Body of pancreas (tissue), 4 donors: ENCODE measurements at regions not wholly inside any gene's neighbourhood (a gene's known extent, or its start where the extent isn't known, plus 50 kb on each side); places are given as distances from the start of the nearest gene placed in this dataset.

Experiments
- ATAC-seq: fragments of 150-250 bp; one replicate; pipeline ENCODE4 v1.9.1; 2016
- DNase-seq, 4 donors: peaks; one replicate each; pipeline ENCODE4 v3.0.0-alpha.2; 2019
- H3K27ac ChIP-seq, 4 donors: fragments of 200-600 bp; sonication (generic); 1 replicate in 3 of 4; 2 replicates in 1 of 4; pipeline versions ENCODE4 v1.5.1 to v1.6.1; 2016 to 2019; ENCODE audit warnings: mild to moderate bottlenecking in 1 of 4, mixed read lengths in 1 of 4, moderate library complexity in 1 of 4
- H3K27me3 ChIP-seq, 2 donors: fragments of 200-600 bp; sonication (generic); one replicate each; pipeline ENCODE4 v1.6.0; 2016; ENCODE audit warnings: mild to moderate bottlenecking in 1 of 2
- H3K36me3 ChIP-seq, 2 donors: fragments of 200-600 bp; sonication (generic); replicated peaks in 1 of 2; 2 replicates each; pipeline ENCODE4 v1.5.1; 2016; ENCODE audit warnings: low read depth in 2 of 2; ENCODE audit not compliant: insufficient read depth in 1 of 2
- H3K4me1 ChIP-seq: fragments of 200-600 bp; sonication (generic); one replicate; pipeline ENCODE4 v1.6.0; 2016
- H3K4me3 ChIP-seq, 2 donors: fragments of 200-600 bp; sonication (generic); 1 replicate in 1 of 2; 2 replicates in 1 of 2; pipeline ENCODE4 v1.5.1; 2016 to 2019
- H3K9me3 ChIP-seq, 3 donors: fragments of 200-600 bp; sonication (generic); 1 replicate in 2 of 3; 2 replicates in 1 of 3; pipeline ENCODE4 v1.5.1; 2016
- POLR2A ChIP-seq, 3 donors: fragments of 450-650 bp; IDR thresholded peaks; one replicate each; pipeline ENCODE4 v1.6.1; 2016; ENCODE audit warnings: antibody characterized with exemption in 3 of 3, mild to moderate bottlenecking in 2 of 3
- WGBS, 2 donors: methylation state at CpG; one replicate each; pipeline ENCODE4 v1.1.5; 2017; 5-methylcytosine and 5-hydroxymethylcytosine counted together
- intact Hi-C: fragments of 100-400 bp; cut with DNase I; formaldehyde crosslinking; loops from one replicate; pipeline ENCODE4 v1.15.1; 2023
- TF ChIP-seq, protein P1 (sequence below), 7 experiments: fragments of 450-650 bp in 4 of 7; fragments of 200-600 bp in 3 of 7; sonication (generic) in 3 of 7; IDR thresholded peaks; one replicate each; pipeline ENCODE4 v1.5.1; 2016 to 2019; ENCODE audit warnings: antibody characterized with exemption in 7 of 7

DNA sequence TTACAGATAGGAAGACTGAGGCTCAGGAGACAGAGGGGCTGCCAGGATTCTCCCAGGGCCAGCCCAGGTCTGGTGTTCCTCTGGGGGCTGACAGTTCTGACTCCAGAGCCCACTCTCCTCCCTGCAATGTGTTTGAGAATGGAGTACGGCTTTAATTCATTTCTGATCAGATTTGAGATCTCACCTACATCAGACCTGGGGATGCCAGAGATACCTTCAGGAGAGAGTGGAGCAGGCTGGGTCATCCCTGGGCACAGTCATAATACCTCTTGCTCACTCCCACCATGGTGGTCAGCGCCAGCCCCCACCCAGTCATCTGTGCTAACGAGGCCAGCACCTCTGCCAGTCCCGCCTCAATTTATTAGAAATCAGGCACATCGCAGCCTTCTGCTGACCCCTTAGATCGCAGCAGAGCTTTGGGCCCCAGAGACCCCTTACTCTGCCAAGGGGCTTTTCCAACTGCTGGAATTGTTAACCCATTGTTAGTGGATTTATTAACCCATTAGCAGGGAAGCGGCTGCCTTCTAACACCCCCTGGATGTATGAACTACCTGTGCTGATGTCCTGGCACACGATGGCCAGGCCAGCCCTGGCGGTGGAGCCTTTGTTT lies 352.1 kb downstream of the MATN1 start:
- DNase-seq, result no peak
- 81 to 88% methylated on average over 9 of the region's 9 CpGs for WGBS, 2 donors

DNA sequence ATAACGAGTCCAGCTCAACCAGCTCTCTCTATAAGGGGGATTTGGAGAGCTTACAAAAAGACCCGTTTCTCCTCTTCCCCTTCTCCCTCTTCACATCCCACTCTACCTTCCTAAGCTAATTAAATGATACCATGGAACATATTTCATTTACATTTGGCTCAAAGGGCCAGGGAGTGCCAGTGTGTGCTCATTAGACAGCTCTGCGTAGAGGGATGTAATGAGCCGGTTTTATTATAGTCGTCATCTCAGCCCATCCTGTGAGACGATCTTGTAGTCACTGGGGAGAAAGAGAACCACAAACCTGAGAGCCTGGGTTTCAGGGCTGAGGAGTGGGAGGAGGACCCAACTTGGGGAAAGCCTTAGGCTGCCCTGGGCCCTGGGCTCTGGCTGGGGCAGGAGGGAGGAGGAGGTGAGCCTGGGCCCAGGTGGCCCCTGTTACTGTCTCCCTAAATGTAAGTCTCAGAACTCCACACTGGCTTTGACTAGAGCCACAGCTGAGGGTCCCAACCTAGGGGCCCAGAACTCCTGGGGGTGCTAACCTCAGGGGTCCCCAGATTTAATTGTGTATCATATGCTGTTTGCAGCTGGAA lies 354.6 kb downstream of the MATN1 start:
- Histone ChIP-seq H3K4me1 (no peaks in the 10 kb centered on the region), H3K9me3 (no peaks in the 10 kb centered on the region), H3K27me3 (no peaks in the 10 kb centered on the region), H3K4me3 (no peak overlapping the region), H3K36me3 (no peaks in the 10 kb centered on the region), H3K27ac (no peak overlapping the region)
- ATAC-seq, result no peak
- no peak for TF ChIP-seq POLR2A (IDR thresholded peaks at IDR 0.05)
- TF ChIP-seq, protein P1, sequence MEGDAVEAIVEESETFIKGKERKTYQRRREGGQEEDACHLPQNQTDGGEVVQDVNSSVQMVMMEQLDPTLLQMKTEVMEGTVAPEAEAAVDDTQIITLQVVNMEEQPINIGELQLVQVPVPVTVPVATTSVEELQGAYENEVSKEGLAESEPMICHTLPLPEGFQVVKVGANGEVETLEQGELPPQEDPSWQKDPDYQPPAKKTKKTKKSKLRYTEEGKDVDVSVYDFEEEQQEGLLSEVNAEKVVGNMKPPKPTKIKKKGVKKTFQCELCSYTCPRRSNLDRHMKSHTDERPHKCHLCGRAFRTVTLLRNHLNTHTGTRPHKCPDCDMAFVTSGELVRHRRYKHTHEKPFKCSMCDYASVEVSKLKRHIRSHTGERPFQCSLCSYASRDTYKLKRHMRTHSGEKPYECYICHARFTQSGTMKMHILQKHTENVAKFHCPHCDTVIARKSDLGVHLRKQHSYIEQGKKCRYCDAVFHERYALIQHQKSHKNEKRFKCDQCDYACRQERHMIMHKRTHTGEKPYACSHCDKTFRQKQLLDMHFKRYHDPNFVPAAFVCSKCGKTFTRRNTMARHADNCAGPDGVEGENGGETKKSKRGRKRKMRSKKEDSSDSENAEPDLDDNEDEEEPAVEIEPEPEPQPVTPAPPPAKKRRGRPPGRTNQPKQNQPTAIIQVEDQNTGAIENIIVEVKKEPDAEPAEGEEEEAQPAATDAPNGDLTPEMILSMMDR (IDR thresholded peaks at IDR 0.05), result no peak
- intact Hi-C loops, result no loop called here
- 57 to 66% methylated on average over 6 of the region's 6 CpGs for WGBS, 2 donors
- no peak for DNase-seq

More for the DNA sequence above, 352.1 kb downstream of the MATN1 start:
- TF ChIP-seq, protein P1 (IDR thresholded peaks at IDR 0.05), result no peak
- no peak for TF ChIP-seq POLR2A (IDR thresholded peaks at IDR 0.05)
- H3K4me1 ChIP-seq, result no peaks in the 10 kb centered on the region
- no peaks in the 10 kb centered on the region for H3K27me3 ChIP-seq
- H3K9me3 ChIP-seq, result no peaks in the 10 kb centered on the region
- H3K36me3 ChIP-seq, result no peaks in the 10 kb centered on the region
- no peak overlapping the region for H3K27ac ChIP-seq
- no peak for ATAC-seq
- intact Hi-C loops, result no loop called here
- H3K4me3 ChIP-seq, result no peak overlapping the region

DNA sequence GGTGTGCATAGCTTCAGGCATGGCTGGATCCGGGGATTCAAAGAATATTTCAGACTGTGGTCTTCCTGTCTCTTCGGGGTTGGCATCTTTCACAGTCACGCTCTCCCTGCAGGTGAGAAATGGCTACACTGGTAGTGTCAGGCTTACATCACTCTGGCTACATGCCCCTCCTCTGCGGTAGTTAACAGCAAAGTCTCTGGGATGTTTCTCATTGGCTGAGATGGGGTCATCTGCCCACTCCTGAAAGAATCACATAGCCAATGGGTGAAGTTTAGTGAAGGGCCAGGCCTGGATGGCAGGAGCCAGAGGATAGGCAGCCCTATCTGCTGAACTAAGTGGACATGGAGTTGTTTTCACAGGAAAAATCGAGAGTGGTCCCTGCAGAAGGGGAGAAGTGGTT lies 356.5 kb downstream of the MATN1 start:
- no peak for ATAC-seq
- H3K9me3 ChIP-seq, result no peaks in the 10 kb centered on the region
- no peaks in the 10 kb centered on the region for H3K4me1 ChIP-seq
- intact Hi-C loops, result no loop called here
- 48 to 52% methylated on average over 5 of the region's 5 CpGs for WGBS, 2 donors
- no peaks in the 10 kb centered on the region for H3K27me3 ChIP-seq
- H3K27ac ChIP-seq, result no peak overlapping the region
- H3K4me3 ChIP-seq, result no peak overlapping the region
- DNase-seq, result no peak
- TF ChIP-seq, protein P1 (IDR thresholded peaks at IDR 0.05), result no peak
- TF ChIP-seq POLR2A (IDR thresholded peaks at IDR 0.05), result no peak
- no peaks in the 10 kb centered on the region for H3K36me3 ChIP-seq

DNA sequence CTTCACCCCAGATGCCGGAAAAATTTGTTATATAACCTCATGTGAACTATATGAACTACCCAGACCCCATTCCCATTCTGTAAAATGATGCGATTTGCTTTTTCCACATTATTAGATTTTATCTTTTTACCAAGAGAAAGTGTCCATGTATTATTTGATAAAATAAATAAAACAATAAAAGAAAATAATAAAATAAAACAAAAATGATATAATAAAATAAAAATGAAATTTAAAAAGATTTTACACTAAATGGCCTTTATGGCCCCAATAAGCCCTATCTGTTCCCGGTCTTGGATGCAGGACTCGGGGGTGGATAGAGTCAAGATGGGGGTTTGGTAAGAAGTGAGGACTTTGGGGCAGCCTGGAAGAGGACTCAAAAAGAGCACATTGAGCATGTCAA lies 357.2 kb downstream of the MATN1 start:
- no peak overlapping the region for H3K4me3 ChIP-seq
- ATAC-seq (no peak), DNase-seq (no peak)
- TF ChIP-seq, protein P1 (IDR thresholded peaks at IDR 0.05), result no peak
- TF ChIP-seq POLR2A (IDR thresholded peaks at IDR 0.05), result no peak
- H3K36me3 ChIP-seq, result no peaks in the 10 kb centered on the region
- intact Hi-C loops, result no loop called here
- H3K4me1 ChIP-seq, result no peaks in the 10 kb centered on the region
- H3K27me3 ChIP-seq, result no peaks in the 10 kb centered on the region
- H3K9me3 ChIP-seq, result no peaks in the 10 kb centered on the region
- no peak overlapping the region for H3K27ac ChIP-seq
- WGBS, 2 donors, result 83 to 86% methylated on average over 4 of the region's 4 CpGs

DNA sequence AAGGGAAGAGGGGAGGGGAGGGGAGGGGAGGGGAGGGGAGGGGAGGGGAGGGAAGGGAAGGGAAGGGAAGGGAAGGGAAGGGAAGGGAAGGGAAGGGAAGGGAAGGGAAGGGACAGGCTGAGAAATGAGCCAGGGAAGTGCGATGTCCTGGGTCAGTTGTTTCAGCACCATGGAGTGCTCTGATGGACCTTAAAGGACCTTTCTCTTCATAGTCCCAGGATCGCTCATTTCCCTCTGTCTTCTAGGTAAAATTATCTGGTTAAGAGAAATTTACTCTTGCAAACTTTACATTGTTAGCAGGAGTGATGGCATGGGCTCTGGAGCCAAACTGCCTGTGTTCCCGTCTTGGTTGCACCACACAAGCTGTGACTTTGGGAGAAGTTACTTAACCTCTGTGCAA lies 357.8 kb downstream of the MATN1 start:
- TF ChIP-seq, protein P1 (IDR thresholded peaks at IDR 0.05), result no peak
- TF ChIP-seq POLR2A (IDR thresholded peaks at IDR 0.05), result no peak
- Histone ChIP-seq H3K9me3 (no peaks in the 10 kb centered on the region), H3K4me3 (no peak overlapping the region), H3K4me1 (no peaks in the 10 kb centered on the region), H3K27ac (no peak overlapping the region), H3K27me3 (no peaks in the 10 kb centered on the region), H3K36me3 (no peaks in the 10 kb centered on the region)
- intact Hi-C loops, result no loop called here
- ATAC-seq, result no peak
- no peak for DNase-seq
- WGBS, 2 donors, result 73 to 78% methylated on average over 3 of the region's 3 CpGs
